ENCODE measurements at regions not wholly inside any gene's neighbourhood (a gene's known extent, or its start where the extent isn't known, plus 50 kb on each side); places are given as distances from the start of the nearest gene placed in this dataset.

DNA sequence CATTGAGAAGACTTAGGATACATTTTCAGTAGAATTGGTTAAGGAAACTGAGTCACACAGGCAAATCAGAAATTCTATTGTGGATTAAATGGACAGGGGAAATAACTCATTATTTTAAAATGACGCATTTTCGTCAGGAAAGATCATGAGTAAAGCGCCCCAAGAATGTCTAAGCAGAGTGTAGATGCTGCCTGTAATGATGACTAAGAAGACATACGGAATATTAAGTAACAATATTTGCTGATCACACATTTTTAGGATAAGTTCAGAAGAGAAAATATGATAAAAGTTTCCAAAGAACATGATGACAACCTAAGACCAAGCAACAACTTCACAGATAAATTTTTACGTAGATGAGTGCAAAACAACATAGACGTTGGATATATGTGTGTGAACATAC, 596.3 kb upstream of the TENM3 start:
- Histone ChIP-seq H3K27me3 (ENCODE audit: control insufficient read depth in 2 of 2, insufficient read depth in 2 of 2, low read length in 2 of 2) (no peaks in the 10 kb centered on the region), H2AFZ (ENCODE audit: insufficient read depth, low read depth, low read length, poor library complexity, severe bottlenecking) (no peak overlapping the region), H3K9me3 (replicated peaks in 1 of 2; ENCODE audit: control insufficient read depth in 1 of 2, insufficient read depth in 1 of 2, low read length in 2 of 2) (peaks cover 0 to 14% of the 10 kb centered on the region in 2 donors), H3K4me3 (replicated peaks in 1 of 3; ENCODE audit: low read depth in 2 of 3, low read length in 3 of 3) (no peak overlapping the region), H3K9ac (ENCODE audit: insufficient read depth, low read length, poor library complexity, severe bottlenecking) (no peak overlapping the region), H3K79me2 (ENCODE audit: insufficient read depth, low read length) (no peaks in the 10 kb centered on the region), H3K4me2 (replicated peaks; ENCODE audit: extremely low read depth, low read length, poor library complexity, severe bottlenecking) (no peak overlapping the region), H4K20me1 (ENCODE audit: insufficient read depth, low read length) (no peaks in the 10 kb centered on the region), H3K4me1 (ENCODE audit: control insufficient read depth in 1 of 2, insufficient read depth in 2 of 2, low read length in 2 of 2) (no peaks in the 10 kb centered on the region), H3K36me3 (replicated peaks in 1 of 2; ENCODE audit: control insufficient read depth in 1 of 2, insufficient read depth in 2 of 2, low read length in 2 of 2) (no peaks in the 10 kb centered on the region), H3K27ac (ENCODE audit: low read depth in 1 of 2, low read length in 2 of 2) (no peak overlapping the region)
- no peak overlapping the region for H3K4me3 Mint-ChIP-seq
- TF ChIP-seq, protein P1, sequence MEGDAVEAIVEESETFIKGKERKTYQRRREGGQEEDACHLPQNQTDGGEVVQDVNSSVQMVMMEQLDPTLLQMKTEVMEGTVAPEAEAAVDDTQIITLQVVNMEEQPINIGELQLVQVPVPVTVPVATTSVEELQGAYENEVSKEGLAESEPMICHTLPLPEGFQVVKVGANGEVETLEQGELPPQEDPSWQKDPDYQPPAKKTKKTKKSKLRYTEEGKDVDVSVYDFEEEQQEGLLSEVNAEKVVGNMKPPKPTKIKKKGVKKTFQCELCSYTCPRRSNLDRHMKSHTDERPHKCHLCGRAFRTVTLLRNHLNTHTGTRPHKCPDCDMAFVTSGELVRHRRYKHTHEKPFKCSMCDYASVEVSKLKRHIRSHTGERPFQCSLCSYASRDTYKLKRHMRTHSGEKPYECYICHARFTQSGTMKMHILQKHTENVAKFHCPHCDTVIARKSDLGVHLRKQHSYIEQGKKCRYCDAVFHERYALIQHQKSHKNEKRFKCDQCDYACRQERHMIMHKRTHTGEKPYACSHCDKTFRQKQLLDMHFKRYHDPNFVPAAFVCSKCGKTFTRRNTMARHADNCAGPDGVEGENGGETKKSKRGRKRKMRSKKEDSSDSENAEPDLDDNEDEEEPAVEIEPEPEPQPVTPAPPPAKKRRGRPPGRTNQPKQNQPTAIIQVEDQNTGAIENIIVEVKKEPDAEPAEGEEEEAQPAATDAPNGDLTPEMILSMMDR (IDR thresholded peaks at IDR 0.05), result no peak
- H3K27ac Mint-ChIP-seq, result no peak overlapping the region
- H3K36me3 Mint-ChIP-seq, result no peaks in the 10 kb centered on the region
- H3K4me1 Mint-ChIP-seq, result no peaks in the 10 kb centered on the region
- WGBS (ENCODE audit: insufficient coverage), result 80% methylated on average over 2 of the region's 6 CpGs
- DNase-seq, result no peak
- intact Hi-C loops (cut with micrococcal nuclease), result no loop called here
- H3K27me3 Mint-ChIP-seq (ENCODE audit: low read depth in 3 of 3), result peaks cover 0 to 3% (median 0%) of the 10 kb centered on the region in 3 donors
- peaks cover 3 to 9% (median 5%) of the 10 kb centered on the region in 7 donors for H3K9me3 Mint-ChIP-seq

DNA sequence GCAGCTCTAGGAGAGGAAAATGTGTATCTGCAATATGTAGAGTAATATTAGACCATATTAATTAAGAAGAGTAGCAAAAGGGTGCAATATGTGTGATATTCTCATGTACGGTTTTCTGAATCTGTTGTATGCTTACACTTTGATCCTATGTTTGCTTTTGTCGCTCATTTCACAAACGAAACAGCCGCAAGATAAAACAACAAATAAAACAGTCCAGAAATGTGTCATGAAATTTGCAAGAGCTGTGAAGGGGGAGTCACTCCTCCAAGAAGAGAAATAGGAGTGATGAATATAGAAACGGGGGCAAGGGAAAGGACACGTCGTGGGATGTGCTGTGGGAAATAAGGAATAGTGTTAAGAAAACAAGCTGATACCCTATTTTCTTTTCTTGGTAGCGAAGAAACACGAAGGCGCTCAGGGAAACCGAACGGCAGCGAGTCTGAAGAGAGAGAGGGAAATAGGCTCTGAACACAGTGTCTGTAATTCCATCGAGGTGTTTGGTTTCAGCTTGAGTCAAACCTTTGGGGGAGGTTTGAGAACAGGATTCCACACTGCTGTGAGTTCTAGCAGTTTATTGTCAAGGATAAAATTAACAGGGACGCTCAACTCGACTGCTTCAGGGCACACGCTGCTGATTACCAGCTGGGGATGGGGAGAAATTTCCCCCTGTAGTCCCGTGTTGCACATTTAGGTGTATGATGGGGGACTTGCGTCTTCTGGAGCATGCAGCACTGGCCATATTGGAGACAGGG, 595.6 kb upstream of the TENM3 start:
- Histone ChIP-seq H3K4me2 (replicated peaks; ENCODE audit: extremely low read depth, low read length, poor library complexity, severe bottlenecking) (no peak overlapping the region), H3K9ac (ENCODE audit: insufficient read depth, low read length, poor library complexity, severe bottlenecking) (no peak overlapping the region), H3K4me3 (replicated peaks in 1 of 3; ENCODE audit: low read depth in 2 of 3, low read length in 3 of 3) (no peak overlapping the region), H2AFZ (ENCODE audit: insufficient read depth, low read depth, low read length, poor library complexity, severe bottlenecking) (no peak overlapping the region), H3K9me3 (replicated peaks in 1 of 2; ENCODE audit: control insufficient read depth in 1 of 2, insufficient read depth in 1 of 2, low read length in 2 of 2) (peaks cover 0 to 14% of the 10 kb centered on the region in 2 donors), H3K4me1 (ENCODE audit: control insufficient read depth in 1 of 2, insufficient read depth in 2 of 2, low read length in 2 of 2) (no peaks in the 10 kb centered on the region), H3K27me3 (ENCODE audit: control insufficient read depth in 2 of 2, insufficient read depth in 2 of 2, low read length in 2 of 2) (no peaks in the 10 kb centered on the region), H3K79me2 (ENCODE audit: insufficient read depth, low read length) (no peaks in the 10 kb centered on the region), H3K36me3 (replicated peaks in 1 of 2; ENCODE audit: control insufficient read depth in 1 of 2, insufficient read depth in 2 of 2, low read length in 2 of 2) (no peaks in the 10 kb centered on the region), H3K27ac (ENCODE audit: low read depth in 1 of 2, low read length in 2 of 2) (no peak overlapping the region), H4K20me1 (ENCODE audit: insufficient read depth, low read length) (no peaks in the 10 kb centered on the region)
- H3K4me1 Mint-ChIP-seq, result no peaks in the 10 kb centered on the region
- intact Hi-C loops (cut with micrococcal nuclease), result no loop called here
- H3K27ac Mint-ChIP-seq, result no peak overlapping the region
- TF ChIP-seq, protein P1 (IDR thresholded peaks at IDR 0.05), result no peak
- DNase-seq, result no peak
- peaks cover under 1 to 9% (median 5%) of the 10 kb centered on the region in 7 donors for H3K9me3 Mint-ChIP-seq
- 59% methylated on average over 15 of the region's 19 CpGs for WGBS (ENCODE audit: insufficient coverage)
- H3K27me3 Mint-ChIP-seq (ENCODE audit: low read depth in 3 of 3), result peaks cover 0 to 3% (median 0%) of the 10 kb centered on the region in 3 donors
- no peaks in the 10 kb centered on the region for H3K36me3 Mint-ChIP-seq
- no peak overlapping the region for H3K4me3 Mint-ChIP-seq

Data from CD14-positive monocyte (primary cell).